Gastrocnemius medialis (tissue), 4 donors: ENCODE measurements at regions not wholly inside any gene's neighbourhood (a gene's known extent, or its start where the extent isn't known, plus 50 kb on each side); places are given as distances from the start of the nearest gene placed in this dataset.

ENCODE experiments used
- ATAC-seq, 2 donors: fragments of 150-250 bp; one replicate each; pipeline ENCODE4 v1.9.1; 2016
- DNase-seq, 2 donors: peaks; one replicate each; pipeline ENCODE4 v3.0.0-alpha.2; 2019
- H3K27ac ChIP-seq, 4 donors: fragments of 200-600 bp; sonication (generic); 1 replicate in 1 of 4; 2 replicates in 3 of 4; pipeline ENCODE4 v1.5.1; 2016 to 2018; ENCODE audit warnings: mild to moderate bottlenecking in 2 of 4, moderate library complexity in 1 of 4
- H3K27me3 ChIP-seq, 3 donors: fragments of 200-600 bp; sonication (generic) in 2 of 3; 1 replicate in 1 of 3; 2 replicates in 2 of 3; pipeline versions ENCODE4 v1.5.1 to v1.6.0; 2016 to 2019; ENCODE audit warnings: mild to moderate bottlenecking in 1 of 3, moderate library complexity in 1 of 3
- H3K36me3 ChIP-seq, 2 donors: fragments of 200-600 bp; sonication (generic) in 1 of 2; one replicate each; pipeline ENCODE4 v1.5.1; 2017 to 2018
- H3K4me1 ChIP-seq, 2 donors: fragments of 200-600 bp; sonication (generic) in 1 of 2; one replicate each; pipeline ENCODE4 v1.5.1; 2016 to 2017; ENCODE audit warnings: mild to moderate bottlenecking in 2 of 2
- H3K4me3 ChIP-seq, 4 donors: fragments of 200-600 bp; sonication (generic) in 3 of 4; 1 replicate in 1 of 4; 2 replicates in 3 of 4; pipeline ENCODE4 v1.5.1; 2016 to 2019; ENCODE audit warnings: mild to moderate bottlenecking in 2 of 4
- H3K9me3 ChIP-seq, 3 donors: fragments of 200-600 bp; sonication (generic) in 2 of 3; 1 replicate in 1 of 3; 2 replicates in 2 of 3; pipeline ENCODE4 v1.5.1; 2016 to 2019
- CTCF ChIP-seq, 5 experiments: fragments of 450-650 bp in 3 of 5; fragments of 200-600 bp in 2 of 5; sonication (generic) in 2 of 5; IDR thresholded peaks in 4 of 5; conservative IDR thresholded peaks in 1 of 5; 1 replicate in 4 of 5; 2 replicates in 1 of 5; pipeline ENCODE4 v1.5.1; 2016 to 2019; ENCODE audit warnings: antibody characterized with exemption in 5 of 5, mild to moderate bottlenecking in 3 of 5, moderate library complexity in 3 of 5
- POLR2A ChIP-seq, 2 donors: fragments of 450-650 bp; IDR thresholded peaks; one replicate each; pipeline ENCODE4 v1.6.1; 2017; ENCODE audit warnings: antibody characterized with exemption in 2 of 2, mild to moderate bottlenecking in 2 of 2, moderate library complexity in 2 of 2
- in situ Hi-C, 4 donors: fragments of 200-750 bp; cut with MboI; loops; one replicate each; pipeline versions ENCODE4 v1.15.0 to v1.8.0; 2017; ENCODE audit warnings: low sequenced_read_pairs in 4 of 4
- intact Hi-C: fragments of 100-400 bp; cut with DNase I; formaldehyde crosslinking; loops from one replicate; pipeline ENCODE4 v1.15.1; 2023; ENCODE audit warnings: low total_unique reads

GRCh38 chr12:89800435-89800834 lies 91.8 kb upstream of the ATP2B1 start:
- in situ Hi-C loops: no loop called here
- Histone ChIP-seq H3K4me1 (no peaks in the 10 kb centered on the region), H3K27ac (no peak overlapping the region), H3K36me3 (no peaks in the 10 kb centered on the region), H3K4me3 (no peak overlapping the region), H3K9me3 (no peaks in the 10 kb centered on the region), H3K27me3 (no peaks in the 10 kb centered on the region)
- no peak for DNase-seq
- TF ChIP-seq CTCF (IDR thresholded peaks at IDR 0.05 in 4 of 5, conservative IDR thresholded peaks at IDR 0.05 in 1 of 5): no peak
- no peak for TF ChIP-seq POLR2A (IDR thresholded peaks at IDR 0.05)
- intact Hi-C loops: no loop called here
- no peak for ATAC-seq

GRCh38 chr12:89799316-89799715 lies 90.7 kb upstream of the ATP2B1 start:
- Histone ChIP-seq H3K4me3 (no peak overlapping the region), H3K36me3 (no peaks in the 10 kb centered on the region), H3K9me3 (no peaks in the 10 kb centered on the region), H3K4me1 (no peaks in the 10 kb centered on the region), H3K27ac (no peak overlapping the region), H3K27me3 (no peaks in the 10 kb centered on the region)
- TF ChIP-seq POLR2A (IDR thresholded peaks at IDR 0.05) (no peak), CTCF (IDR thresholded peaks at IDR 0.05 in 4 of 5, conservative IDR thresholded peaks at IDR 0.05 in 1 of 5) (no peak)
- ATAC-seq (no peak), DNase-seq (no peak)
- in situ Hi-C loops (no loop called here), intact Hi-C loops (no loop called here)

GRCh38 chr12:89797436-89797835 lies 88.8 kb upstream of the ATP2B1 start:
- in situ Hi-C loops (no loop called here), intact Hi-C loops (no loop called here)
- no peak overlapping the region for H3K27ac ChIP-seq
- DNase-seq (no peak), ATAC-seq (no peak)
- no peak overlapping the region for H3K4me3 ChIP-seq
- TF ChIP-seq POLR2A (IDR thresholded peaks at IDR 0.05): no peak
- TF ChIP-seq CTCF (IDR thresholded peaks at IDR 0.05 in 4 of 5, conservative IDR thresholded peaks at IDR 0.05 in 1 of 5): no peak
- no peaks in the 10 kb centered on the region for H3K36me3 ChIP-seq
- H3K27me3 ChIP-seq: no peaks in the 10 kb centered on the region
- no peaks in the 10 kb centered on the region for H3K4me1 ChIP-seq
- H3K9me3 ChIP-seq: no peaks in the 10 kb centered on the region

GRCh38 chr12:89796798-89797382 lies 88.3 kb upstream of the ATP2B1 start:
- intact Hi-C loops (no loop called here), in situ Hi-C loops (no loop called here)
- no peak for TF ChIP-seq POLR2A (IDR thresholded peaks at IDR 0.05)
- ATAC-seq: no peak
- no peaks in the 10 kb centered on the region for H3K27me3 ChIP-seq
- H3K4me1 ChIP-seq: no peaks in the 10 kb centered on the region
- DNase-seq: no peak
- H3K9me3 ChIP-seq: no peaks in the 10 kb centered on the region
- no peaks in the 10 kb centered on the region for H3K36me3 ChIP-seq
- no peak overlapping the region for H3K27ac ChIP-seq
- H3K4me3 ChIP-seq: no peak overlapping the region

- DNase-seq: no peak
- no peak for ATAC-seq
- H3K4me1 ChIP-seq: no peaks in the 10 kb centered on the region
- no peaks in the 10 kb centered on the region for H3K27me3 ChIP-seq
- no peaks in the 10 kb centered on the region for H3K36me3 ChIP-seq
- intact Hi-C loops: no loop called here
- H3K9me3 ChIP-seq: no peaks in the 10 kb centered on the region
- no peak overlapping the region for H3K27ac ChIP-seq
- no peak for TF ChIP-seq CTCF (IDR thresholded peaks at IDR 0.05 in 4 of 5, conservative IDR thresholded peaks at IDR 0.05 in 1 of 5)
- TF ChIP-seq POLR2A (IDR thresholded peaks at IDR 0.05): no peak
- in situ Hi-C loops: no loop called here
- H3K4me3 ChIP-seq: no peak overlapping the region
These were observed 85.3 kb upstream of the ATP2B1 start for GRCh38 chr12:89793946-89794345.
